Calu3 (cell line): ENCODE measurements at regions not wholly inside any gene's neighbourhood (a gene's known extent, or its start where the extent isn't known, plus 50 kb on each side); places are given as distances from the start of the nearest gene placed in this dataset.

Experiments used
- BruUV-seq: library from RNA; stranded (reverse); fragments of 400-500 nt; replicated peaks from 2 replicates; lab custom pipeline; 2021; lab: Mats Ljungman, UMichigan
- CTCF ChIA-PET: fragments of 300-600 bp; sonication (Branson Sonifier 250); formaldehyde crosslinking; loops from one replicate; lab custom pipeline; 2022; ENCODE audit warnings: antibody characterized with exemption; lab: Charles Lee
- DNase-seq: peaks from one replicate; pipeline ENCODE4 v3.0.0; 2022
- H3K27ac Mint-ChIP-seq: one replicate; pipeline ENCODE4 v1.8.0; 2022; ENCODE audit warnings: mixed read lengths; ENCODE audit not compliant: unreplicated experiment
- H3K27me3 Mint-ChIP-seq: one replicate; pipeline ENCODE4 v1.8.0; 2022; ENCODE audit warnings: mixed read lengths; ENCODE audit not compliant: unreplicated experiment
- H3K36me3 Mint-ChIP-seq: one replicate; pipeline ENCODE4 v1.8.0; 2022; ENCODE audit warnings: mild to moderate bottlenecking, moderate library complexity, mixed read lengths; ENCODE audit not compliant: insufficient read depth, unreplicated experiment
- H3K4me1 Mint-ChIP-seq: one replicate; pipeline ENCODE4 v1.8.0; 2022; ENCODE audit warnings: mild to moderate bottlenecking, low read depth, mixed read lengths; ENCODE audit not compliant: unreplicated experiment
- H3K4me3 Mint-ChIP-seq: one replicate; pipeline ENCODE4 v1.8.0; 2022; ENCODE audit warnings: mild to moderate bottlenecking, low read depth, moderate library complexity, mixed read lengths; ENCODE audit not compliant: unreplicated experiment
- H3K9me3 Mint-ChIP-seq: one replicate; pipeline ENCODE4 v1.8.0; 2022; ENCODE audit warnings: low read depth, mixed read lengths; ENCODE audit not compliant: unreplicated experiment
- CTCF ChIP-seq: fragments of 200-600 bp; IDR thresholded peaks from one replicate; pipeline ENCODE4 v1.8.0; 2022; ENCODE audit warnings: antibody characterized with exemption; ENCODE audit not compliant: unreplicated experiment
- intact Hi-C: fragments of 100-400 bp; cut with micrococcal nuclease; formaldehyde crosslinking; loops from one replicate; pipeline ENCODE4 v1.10.0; 2022; ENCODE audit not compliant: unreplicated experiment

GRCh38 chr20:29740951-29741593, 1516.4 kb upstream of the DEFB115 start:
- Mint-ChIP-seq H3K36me3 (no peaks in the 10 kb centered on the region), H3K27ac (no peak overlapping the region), H3K4me1 (no peaks in the 10 kb centered on the region), H3K27me3 (no peaks in the 10 kb centered on the region), H3K9me3 (peaks cover 6% of the 10 kb centered on the region), H3K4me3 (no peak overlapping the region)
- no peak for DNase-seq
- TF ChIP-seq CTCF = no peak
- CTCF ChIA-PET = no interaction called here
- no TSS peak for BruUV-seq
- intact Hi-C loops = no loop called here

GRCh38 chr20:29741594-29741893, 1515.9 kb upstream of the DEFB115 start:
- Mint-ChIP-seq H3K4me3 (no peak overlapping the region), H3K27me3 (no peaks in the 10 kb centered on the region), H3K4me1 (no peaks in the 10 kb centered on the region), H3K9me3 (peaks cover 6% of the 10 kb centered on the region), H3K36me3 (no peaks in the 10 kb centered on the region), H3K27ac (no peak overlapping the region)
- intact Hi-C loops = no loop called here
- no TSS peak for BruUV-seq
- TF ChIP-seq CTCF = no peak
- no peak for DNase-seq
- CTCF ChIA-PET = no interaction called here

DNA sequence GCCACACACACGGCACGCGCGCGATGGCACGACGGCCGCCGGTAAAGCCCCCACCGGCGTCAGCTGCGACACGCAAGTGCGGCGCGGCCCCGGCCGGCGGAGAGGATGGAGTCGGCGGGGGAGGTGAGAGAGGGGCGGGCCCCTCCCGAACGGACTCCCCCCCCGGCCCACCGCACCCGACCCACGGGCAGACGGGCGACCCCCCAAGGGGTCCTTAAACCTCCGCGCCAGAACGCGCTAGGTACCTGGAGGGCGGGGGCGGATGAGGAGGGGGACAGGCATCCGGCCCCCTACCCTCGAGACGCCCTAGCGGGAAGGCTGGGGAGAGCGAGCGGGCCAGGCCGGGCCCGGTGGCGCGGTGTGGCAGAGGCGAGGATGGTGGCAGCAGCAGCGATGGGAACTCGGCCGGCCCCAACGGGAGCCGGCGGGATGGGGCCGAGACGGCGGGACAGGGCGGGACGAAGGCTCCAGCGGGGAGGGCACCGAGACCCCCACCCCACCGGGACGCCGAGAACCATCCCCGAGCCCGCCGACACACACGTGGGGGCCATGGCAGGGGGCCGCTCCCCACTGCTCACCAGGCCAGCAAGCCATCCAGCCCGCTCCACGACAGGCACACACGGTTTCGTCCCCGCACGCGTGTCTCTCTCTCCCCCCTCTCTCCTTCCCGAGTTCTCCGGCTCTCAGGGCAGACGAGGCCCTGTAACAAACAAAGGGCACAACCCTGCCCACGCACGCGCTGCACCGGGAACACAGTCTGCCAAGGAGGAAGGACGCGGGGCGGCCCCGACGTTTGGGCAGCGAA, 1515.4 kb upstream of the DEFB115 start:
- H3K27me3 Mint-ChIP-seq = no peaks in the 10 kb centered on the region
- H3K9me3 Mint-ChIP-seq = peaks cover 6% of the 10 kb centered on the region
- DNase-seq = no peak
- no TSS peak for BruUV-seq
- H3K4me1 Mint-ChIP-seq = no peaks in the 10 kb centered on the region
- no peak overlapping the region for H3K4me3 Mint-ChIP-seq
- CTCF ChIA-PET = no interaction called here
- intact Hi-C loops = no loop called here
- H3K36me3 Mint-ChIP-seq = no peaks in the 10 kb centered on the region
- TF ChIP-seq CTCF = no peak
- no peak overlapping the region for H3K27ac Mint-ChIP-seq

DNA sequence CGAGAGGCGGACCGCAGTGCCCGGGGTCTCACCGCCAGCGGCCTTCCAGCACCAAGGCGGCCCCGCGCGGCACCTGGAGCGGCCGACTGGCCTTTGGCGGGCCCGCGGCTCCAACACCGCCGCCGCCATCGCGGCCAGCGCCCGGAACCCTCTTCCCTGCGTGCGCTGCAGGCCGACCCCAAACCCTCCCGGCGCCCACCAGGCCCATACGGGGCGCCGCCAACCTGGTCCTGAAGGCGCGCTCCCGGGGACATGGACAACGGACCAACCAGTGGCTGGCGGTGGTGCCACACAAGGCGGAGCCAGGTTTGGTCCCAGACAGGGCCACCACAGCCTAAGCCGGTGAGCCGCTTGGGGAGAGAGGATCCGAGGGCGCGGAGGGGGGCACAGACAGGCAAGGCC, 1514.8 kb upstream of the DEFB115 start:
- CTCF ChIA-PET = no interaction called here
- peaks cover 6% of the 10 kb centered on the region for H3K9me3 Mint-ChIP-seq

More for the DNA sequence above, 1514.8 kb upstream of the DEFB115 start:
- intact Hi-C loops = no loop called here
- H3K27ac Mint-ChIP-seq = no peak overlapping the region
- TF ChIP-seq CTCF = no peak
- H3K36me3 Mint-ChIP-seq = no peaks in the 10 kb centered on the region
- no peaks in the 10 kb centered on the region for H3K27me3 Mint-ChIP-seq
- no peaks in the 10 kb centered on the region for H3K4me1 Mint-ChIP-seq
- BruUV-seq = no TSS peak
- DNase-seq = no peak
- no peak overlapping the region for H3K4me3 Mint-ChIP-seq
